LNCAP (cell line): ENCODE measurements at regions not wholly inside any gene's neighbourhood (a gene's known extent, or its start where the extent isn't known, plus 50 kb on each side); places are given as distances from the start of the nearest gene placed in this dataset.

Source experiments
- CTCF ChIP-seq: fragments of 450-650 bp; IDR thresholded peaks from 2 replicates; pipeline ENCODE4 v1.5.1; 2017; ENCODE audit warnings: mild to moderate bottlenecking

- TF ChIP-seq CTCF, result no peak
Measured at GRCh38 chr4:167887726-167888125, 204.6 kb upstream of the ANXA10 start.

DNA sequence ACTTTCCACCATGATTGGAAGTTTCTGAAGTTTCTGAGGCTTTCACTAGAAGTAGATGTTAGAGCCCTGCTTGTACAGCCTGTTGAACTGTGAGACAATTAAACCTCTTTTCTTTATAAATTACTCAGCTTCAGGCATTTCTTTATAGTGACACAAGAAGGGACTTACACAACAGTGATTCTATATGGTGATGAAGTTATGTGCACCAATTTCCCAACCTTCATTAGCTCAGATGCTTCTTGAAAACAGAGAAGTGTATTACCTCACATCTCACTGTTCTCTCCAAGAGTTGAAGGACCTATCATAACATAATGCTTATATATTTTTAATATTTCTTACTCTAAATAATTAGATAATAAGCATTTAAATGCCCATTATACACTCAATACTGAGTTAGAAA is 202.1 kb upstream of the ANXA10 start:
- no peak for TF ChIP-seq CTCF

DNA sequence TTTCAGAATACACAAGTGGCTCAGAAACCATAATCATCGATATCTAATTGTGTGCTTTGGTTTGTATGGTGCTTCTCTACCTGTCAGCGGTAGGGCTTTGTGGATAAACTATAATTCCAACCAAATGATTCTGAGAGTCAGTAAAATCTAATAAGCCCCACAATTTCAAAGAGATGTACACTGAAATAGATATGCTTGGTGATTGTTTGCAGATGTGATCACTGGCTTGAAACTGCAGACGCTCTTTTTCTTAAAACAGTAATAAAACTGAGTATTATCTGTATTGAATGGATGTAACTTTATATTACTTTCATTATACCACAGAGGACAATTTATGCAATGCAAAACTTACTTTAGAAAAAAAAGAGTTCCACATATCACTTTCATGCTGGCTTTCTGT is 198.8 kb upstream of the ANXA10 start:
- no peak for TF ChIP-seq CTCF

GRCh38 chr4:167897116-167897515 is 195.2 kb upstream of the ANXA10 start:
- no peak for TF ChIP-seq CTCF

- no peak for TF ChIP-seq CTCF
Measured at GRCh38 chr4:167903291-167903721, 189.0 kb upstream of the ANXA10 start.

- TF ChIP-seq CTCF, result no peak
Measured at GRCh38 chr4:167906851-167907250, 185.5 kb upstream of the ANXA10 start.

- no peak for TF ChIP-seq CTCF
Measured at GRCh38 chr4:167908816-167909215, 183.5 kb upstream of the ANXA10 start.

DNA sequence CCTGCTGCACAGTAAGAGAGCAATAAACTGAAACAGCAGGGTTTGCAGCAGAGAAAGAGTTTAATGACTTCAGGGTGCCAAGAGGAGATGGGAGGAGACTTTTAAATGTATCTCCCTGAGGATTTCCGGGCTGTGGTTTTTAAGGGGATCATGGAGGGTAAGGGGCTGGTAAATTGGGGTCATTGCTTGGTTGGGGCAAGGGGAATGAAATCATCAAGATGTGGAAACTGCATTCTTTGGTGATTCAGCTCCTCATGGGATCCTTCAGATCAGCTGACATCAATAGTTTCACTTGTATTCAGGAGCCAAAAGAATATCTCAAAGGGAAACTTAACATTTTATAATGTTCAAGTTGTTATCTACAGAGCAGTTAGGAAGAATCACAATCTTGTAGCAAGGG is 174.3 kb upstream of the ANXA10 start:
- TF ChIP-seq CTCF, result no peak
